ENCODE measurements at regions not wholly inside any gene's neighbourhood (a gene's known extent, or its start where the extent isn't known, plus 50 kb on each side); places are given as distances from the start of the nearest gene placed in this dataset.

DNA sequence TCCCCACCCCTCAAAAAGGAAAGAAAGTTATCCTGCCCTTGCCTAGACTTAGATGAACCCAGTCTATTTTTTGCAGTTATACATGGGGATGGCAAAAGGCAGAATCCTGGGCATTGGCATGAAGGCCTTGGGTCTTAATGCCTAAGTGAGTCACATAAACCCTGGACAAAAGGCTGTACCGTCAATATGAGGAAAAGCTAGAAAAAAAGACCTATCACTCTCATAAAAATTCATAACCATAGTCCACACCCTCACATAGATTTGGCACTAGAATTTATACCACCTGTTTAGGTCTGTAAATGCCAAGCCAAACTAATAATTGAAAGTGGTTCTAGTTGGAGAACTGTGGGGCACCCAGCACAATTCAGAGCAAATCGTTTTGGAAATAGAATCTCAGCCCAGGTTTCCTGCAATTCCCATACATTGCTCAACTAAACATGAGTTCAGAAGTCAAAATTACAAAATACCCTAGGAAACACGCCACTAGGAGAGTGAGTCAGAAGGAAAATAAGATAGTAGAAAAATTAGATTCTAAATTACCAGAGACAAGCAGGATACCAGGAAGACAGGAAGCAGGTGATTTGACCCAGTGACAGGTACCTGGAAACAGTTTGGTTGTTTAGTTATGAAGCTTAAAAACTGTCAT is 70.4 kb upstream of the FUCA2 start:
- no peaks in the 10 kb centered on the region for H3K4me1 ChIP-seq (replicated peaks in 1 of 4; ENCODE audit: control insufficient read depth in 3 of 4, insufficient read depth in 4 of 4, low read length in 3 of 4)
- CTCF ChIA-PET (ENCODE audit: partially characterized antibody), result interaction anchor here (1.0 to 4.9 kb wide), 6 partner anchors 9 to 357 kb away, joined by 3 to 17 read pairs (median 4); no protein-coding TSS in a partner anchor
- POLR2A ChIA-PET (ENCODE audit: partially characterized antibody), result no interaction called here
- TF ChIP-seq ASH2L (IDR thresholded peaks at IDR 0.05; ENCODE audit: low read length), result no peak
- TF ChIP-seq, protein P1, sequence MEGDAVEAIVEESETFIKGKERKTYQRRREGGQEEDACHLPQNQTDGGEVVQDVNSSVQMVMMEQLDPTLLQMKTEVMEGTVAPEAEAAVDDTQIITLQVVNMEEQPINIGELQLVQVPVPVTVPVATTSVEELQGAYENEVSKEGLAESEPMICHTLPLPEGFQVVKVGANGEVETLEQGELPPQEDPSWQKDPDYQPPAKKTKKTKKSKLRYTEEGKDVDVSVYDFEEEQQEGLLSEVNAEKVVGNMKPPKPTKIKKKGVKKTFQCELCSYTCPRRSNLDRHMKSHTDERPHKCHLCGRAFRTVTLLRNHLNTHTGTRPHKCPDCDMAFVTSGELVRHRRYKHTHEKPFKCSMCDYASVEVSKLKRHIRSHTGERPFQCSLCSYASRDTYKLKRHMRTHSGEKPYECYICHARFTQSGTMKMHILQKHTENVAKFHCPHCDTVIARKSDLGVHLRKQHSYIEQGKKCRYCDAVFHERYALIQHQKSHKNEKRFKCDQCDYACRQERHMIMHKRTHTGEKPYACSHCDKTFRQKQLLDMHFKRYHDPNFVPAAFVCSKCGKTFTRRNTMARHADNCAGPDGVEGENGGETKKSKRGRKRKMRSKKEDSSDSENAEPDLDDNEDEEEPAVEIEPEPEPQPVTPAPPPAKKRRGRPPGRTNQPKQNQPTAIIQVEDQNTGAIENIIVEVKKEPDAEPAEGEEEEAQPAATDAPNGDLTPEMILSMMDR (IDR thresholded peaks at IDR 0.05; ENCODE audit: control extremely low read depth in 1 of 3, insufficient read depth in 1 of 3, low read depth in 1 of 3, low read length in 3 of 3), result no peak
- no peak for TF ChIP-seq RNF2 (IDR thresholded peaks at IDR 0.05; ENCODE audit: borderline replicate concordance, low read depth, low read length, missing control alignments, poor library complexity, severe bottlenecking)
- no peak for TF ChIP-seq SP2 (IDR thresholded peaks at IDR 0.05; ENCODE audit: low read length)
- TF ChIP-seq ZNF274 (IDR thresholded peaks at IDR 0.05; ENCODE audit: borderline replicate concordance, extremely low read depth, low read length), result no peak
- TF ChIP-seq GABPA (IDR thresholded peaks at IDR 0.05; ENCODE audit: borderline replicate concordance, insufficient read depth, low read length), result no peak
- no peak for TF ChIP-seq CEBPB (IDR thresholded peaks at IDR 0.05; ENCODE audit: low read depth, low read length)
- no peak for TF ChIP-seq BCL11A (IDR thresholded peaks at IDR 0.05; ENCODE audit: low read depth in 2 of 2, low read length in 2 of 2)
- TF ChIP-seq YY1 (IDR thresholded peaks at IDR 0.05; ENCODE audit: low read depth, low read length), result no peak
- no peak for TF ChIP-seq JUN (IDR thresholded peaks at IDR 0.05; ENCODE audit: low read depth, low read length)
- no peak for TF ChIP-seq NRF1 (IDR thresholded peaks at IDR 0.05; ENCODE audit: low read depth, low read length)

More for the DNA sequence above, 70.4 kb upstream of the FUCA2 start:
- no peaks in the 10 kb centered on the region for H3K79me1 ChIP-seq (ENCODE audit: low read depth, low read length)
- H3K9me3 ChIP-seq (ENCODE audit: insufficient read depth in 2 of 2, low read depth in 1 of 2, low read length in 1 of 2), result no peaks in the 10 kb centered on the region
- no peak overlapping the region for H4K91ac ChIP-seq (replicated peaks; ENCODE audit: insufficient read length, low read length)
- H2AK5ac ChIP-seq (ENCODE audit: low read depth, low read length), result no peak overlapping the region
- no peak overlapping the region for H3K18ac ChIP-seq (ENCODE audit: extremely low read depth, low read length)
- no peak overlapping the region for H2BK120ac ChIP-seq (replicated peaks; ENCODE audit: low read depth, low read length)
- H3K27ac ChIP-seq (ENCODE audit: low read depth, low read length), result no peak overlapping the region
- no peak overlapping the region for H4K5ac ChIP-seq (ENCODE audit: insufficient read length, low read depth, low read length)
- no peak overlapping the region for H2BK15ac ChIP-seq (ENCODE audit: low read length)
- no peak overlapping the region for H3K4me2 ChIP-seq (ENCODE audit: insufficient read depth in 1 of 2, low read depth in 2 of 2, low read length in 2 of 2)
- no peak overlapping the region for H2BK5ac ChIP-seq (ENCODE audit: low read depth, low read length)
- H3K23ac ChIP-seq (ENCODE audit: insufficient read length), result no peak overlapping the region
- H3K14ac ChIP-seq (ENCODE audit: insufficient read length), result no peak overlapping the region
- no peaks in the 10 kb centered on the region for H4K20me1 ChIP-seq (replicated peaks in 1 of 2; ENCODE audit: control insufficient read depth in 1 of 2, insufficient read depth in 2 of 2, low read length in 2 of 2)
- no peak overlapping the region for H3K4ac ChIP-seq (replicated peaks; ENCODE audit: insufficient read length, low read depth, low read length)
- H3K9ac ChIP-seq (replicated peaks in 1 of 4; ENCODE audit: extremely low read depth in 1 of 4, low read depth in 3 of 4, low read length in 3 of 4), result no peak overlapping the region
- no peaks in the 10 kb centered on the region for H3K79me2 ChIP-seq (ENCODE audit: control insufficient read depth in 1 of 2, insufficient read depth in 2 of 2, low read length in 2 of 2)
- no peak overlapping the region for H3K4me3 ChIP-seq (ENCODE audit: extremely low read depth in 1 of 4, insufficient read depth in 2 of 4, low read depth in 3 of 4, low read length in 4 of 4)
- H2AFZ ChIP-seq (ENCODE audit: low read length), result no peak overlapping the region
- no peak overlapping the region for H2BK20ac ChIP-seq (ENCODE audit: low read length)
- H4K8ac ChIP-seq (ENCODE audit: extremely low read depth, insufficient read depth, low read length), result no peak overlapping the region
- WGBS, 2 experiments (ENCODE audit: extremely low coverage in 1 of 2, insufficient coverage in 1 of 2, insufficient read length in 1 of 2, insufficient replicate concordance in 2 of 2, low coverage in 1 of 2, low lambda C conversion rate in 2 of 2, missing lambda C conversion rate in 1 of 2), result 86% methylated on average over 3 of the region's 3 CpGs; no CpG with 5 or more reads in 1 of the 2 experiments
- no peaks in the 10 kb centered on the region for H3K23me2 ChIP-seq (ENCODE audit: low read depth, low read length)
- DNase-seq (ENCODE audit: low read depth in 1 of 2, low spot score in 2 of 2) (no peak), FAIRE-seq (no peak)
- no peak overlapping the region for H2BK12ac ChIP-seq (ENCODE audit: low read depth, low read length)
- no peak overlapping the region for H3K56ac ChIP-seq (replicated peaks; ENCODE audit: insufficient read length, low read depth, low read length)
- no peaks in the 10 kb centered on the region for H3K36me3 ChIP-seq (ENCODE audit: control insufficient read depth in 2 of 4, insufficient read depth in 4 of 4, low read length in 3 of 4)
- H3K27me3 ChIP-seq (replicated peaks in 1 of 4; ENCODE audit: control insufficient read depth in 3 of 4, extremely low read depth in 1 of 4, insufficient read depth in 3 of 4, low read length in 3 of 4), result no peaks in the 10 kb centered on the region; a peak in 1 of 7 replicates

Data from H1 (cell line).